LNCAP (cell line): ENCODE measurements at regions not wholly inside any gene's neighbourhood (a gene's known extent, or its start where the extent isn't known, plus 50 kb on each side); places are given as distances from the start of the nearest gene placed in this dataset.

Experiments used
- CTCF ChIP-seq: fragments of 450-650 bp; IDR thresholded peaks from 2 replicates; pipeline ENCODE4 v1.5.1; 2017; ENCODE audit warnings: mild to moderate bottlenecking

- TF ChIP-seq CTCF, result no peak
Observed at GRCh38 chr5:84961193-84961592, 576.5 kb upstream of the EDIL3 start.

- TF ChIP-seq CTCF, result no peak
Observed at GRCh38 chr5:84961903-84962302, 577.2 kb upstream of the EDIL3 start.

GRCh38 chr5:84983093-84983492, 598.4 kb upstream of the EDIL3 start:
- TF ChIP-seq CTCF, result no peak

DNA sequence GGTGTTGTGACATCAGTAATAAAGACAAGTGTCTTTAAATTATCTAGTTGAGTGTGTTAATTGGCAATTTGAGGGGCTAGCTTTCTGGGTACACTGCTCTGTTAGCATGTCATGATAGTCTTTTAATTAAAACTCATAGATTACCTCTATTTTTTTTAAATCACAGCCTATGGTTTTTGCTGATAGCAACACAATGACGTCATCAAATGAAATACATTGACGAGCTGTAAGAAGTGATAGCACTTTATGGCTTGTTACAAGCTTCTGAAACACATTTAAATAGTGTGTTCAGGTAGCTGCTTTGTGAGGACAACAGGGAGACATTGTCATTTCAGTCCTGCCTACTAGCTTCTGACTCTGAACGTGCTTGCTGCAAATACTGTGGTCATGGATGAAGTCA, 600.5 kb upstream of the EDIL3 start:
- TF ChIP-seq CTCF, result no peak

GRCh38 chr5:84986688-84987087, 602.0 kb upstream of the EDIL3 start:
- TF ChIP-seq CTCF, result no peak

GRCh38 chr5:85000671-85001070, 616.0 kb upstream of the EDIL3 start:
- no peak for TF ChIP-seq CTCF

DNA sequence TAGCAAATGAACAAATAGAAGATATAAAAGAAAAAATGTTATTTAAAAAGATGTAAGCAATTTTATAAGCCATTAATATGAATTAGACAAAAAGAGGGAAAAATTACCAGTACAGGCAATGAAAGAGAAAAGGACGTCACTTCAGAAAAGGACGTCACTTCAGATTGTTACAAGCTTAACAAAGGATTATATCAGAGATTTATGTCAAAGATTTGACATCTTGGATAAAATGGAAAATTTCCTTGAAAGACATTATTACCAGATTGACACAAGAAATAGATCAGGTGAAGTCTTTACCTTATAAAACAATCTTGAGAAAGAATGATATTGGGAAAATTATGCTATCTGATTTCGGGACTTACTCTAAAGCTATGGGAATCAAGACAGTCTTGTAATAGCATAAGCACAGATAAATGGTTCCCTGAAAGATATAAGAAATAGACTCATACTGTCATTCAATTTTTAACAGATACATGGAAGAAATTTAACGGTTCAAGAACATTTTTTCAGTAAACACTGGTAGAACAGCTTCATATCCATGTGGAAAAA, 625.4 kb upstream of the EDIL3 start:
- no peak for TF ChIP-seq CTCF

DNA sequence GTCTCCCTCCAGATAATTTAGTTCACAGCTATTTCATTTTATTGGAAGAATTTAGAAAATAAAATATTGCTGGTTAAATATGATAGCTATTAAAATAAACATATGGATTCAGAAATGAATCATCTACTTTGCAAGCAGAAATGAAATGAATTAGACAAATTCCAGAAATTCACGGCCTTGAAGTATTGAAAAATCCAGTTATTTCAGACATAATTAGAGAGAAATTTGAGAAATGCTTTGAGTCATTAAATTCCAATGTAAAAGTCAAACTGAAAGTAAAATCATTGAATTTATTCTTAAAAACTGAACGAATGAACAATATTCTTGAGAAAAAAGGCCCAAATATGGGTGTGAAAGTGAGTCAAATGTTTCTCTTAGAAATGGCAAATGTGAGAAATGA, 632.6 kb upstream of the EDIL3 start:
- no peak for TF ChIP-seq CTCF
